Immature natural killer cell (primary cell): ENCODE measurements at regions not wholly inside any gene's neighbourhood (a gene's known extent, or its start where the extent isn't known, plus 50 kb on each side); places are given as distances from the start of the nearest gene placed in this dataset.

Experiments
- DNase-seq, 3 donors: peaks; one replicate each; pipeline ENCODE4 v3.0.0; 2022; ENCODE audit warnings: mixed read lengths in 1 of 3
- H3K27ac Mint-ChIP-seq, 6 donors: one replicate each; pipeline ENCODE4 v1.8.0; 2020; ENCODE audit warnings: mixed read lengths in 6 of 6, mild to moderate bottlenecking in 5 of 6, inconsistent platforms in 4 of 6, moderate library complexity in 3 of 6
- H3K27me3 Mint-ChIP-seq, 3 donors: one replicate each; pipeline ENCODE4 v1.8.0; 2020 to 2021; ENCODE audit warnings: low read depth in 3 of 3, mild to moderate bottlenecking in 3 of 3, mixed read lengths in 3 of 3, moderate library complexity in 3 of 3, inconsistent platforms in 1 of 3
- H3K36me3 Mint-ChIP-seq, 3 donors: one replicate each; pipeline ENCODE4 v1.8.0; 2020; ENCODE audit warnings: mixed read lengths in 3 of 3, inconsistent platforms in 2 of 3, mild to moderate bottlenecking in 2 of 3
- H3K4me1 Mint-ChIP-seq, 2 donors: one replicate each; pipeline ENCODE4 v1.8.0; 2020; ENCODE audit warnings: inconsistent platforms in 2 of 2, mild to moderate bottlenecking in 2 of 2, mixed read lengths in 2 of 2, moderate library complexity in 1 of 2
- H3K4me3 Mint-ChIP-seq, 5 donors: one replicate each; pipeline ENCODE4 v1.8.0; 2020; ENCODE audit warnings: mild to moderate bottlenecking in 5 of 5, mixed read lengths in 5 of 5, inconsistent platforms in 3 of 5, moderate library complexity in 3 of 5
- H3K9me3 Mint-ChIP-seq, 6 donors: one replicate each; pipeline ENCODE4 v1.8.0; 2020; ENCODE audit warnings: mild to moderate bottlenecking in 6 of 6, mixed read lengths in 6 of 6, inconsistent platforms in 4 of 6, moderate library complexity in 3 of 6

DNA sequence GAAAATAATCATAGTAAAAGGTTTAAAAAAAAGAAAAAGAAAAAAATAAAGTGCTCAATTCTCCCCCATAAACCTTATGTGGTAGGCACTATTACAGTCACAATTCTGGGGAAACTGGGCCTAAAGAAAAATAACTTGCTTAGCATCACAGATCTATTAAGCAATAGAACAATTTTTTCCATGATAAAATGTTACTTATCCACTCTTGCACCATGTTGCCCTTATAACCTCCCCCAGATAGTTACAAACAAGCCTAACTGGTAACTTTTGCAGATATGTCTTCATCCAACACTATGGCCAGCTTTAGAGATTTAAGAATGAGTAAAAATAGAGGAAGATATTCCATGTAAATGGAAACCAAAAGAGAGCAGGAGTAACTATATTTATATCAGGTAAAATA lies 164.8 kb downstream of the DUSP6 start:
- Mint-ChIP-seq H3K4me3 (no peak overlapping the region), H3K36me3 (peaks cover 11 to 24% (median 14%) of the 10 kb centered on the region in 3 donors)

DNA sequence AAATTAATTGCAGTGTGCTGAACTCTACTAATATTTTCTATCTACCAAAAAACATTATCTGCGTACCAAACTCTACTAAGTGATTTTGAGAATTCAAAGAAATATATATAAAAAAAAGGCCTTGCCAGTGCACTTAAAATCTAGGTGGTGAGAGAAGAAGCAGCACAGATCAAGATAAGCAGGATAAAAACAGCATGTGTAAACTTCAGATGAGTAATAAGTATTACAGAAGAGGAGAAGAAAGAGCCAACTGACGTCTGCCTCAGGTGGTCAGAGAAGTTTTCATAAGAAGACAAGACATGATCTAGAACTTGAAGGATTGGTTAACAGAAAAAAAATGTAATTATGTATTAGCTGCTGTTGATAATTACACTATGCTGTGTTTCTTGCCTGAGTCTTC lies 166.4 kb downstream of the DUSP6 start:
- Mint-ChIP-seq H3K27me3 (peaks cover 0 to 7% (median 1%) of the 10 kb centered on the region in 3 donors), H3K36me3 (peaks cover 11 to 20% (median 14%) of the 10 kb centered on the region in 3 donors), H3K4me3 (no peak overlapping the region), H3K27ac (no peak overlapping the region), H3K4me1 (peaks cover 9 to 11% of the 10 kb centered on the region in 2 donors), H3K9me3 (peaks cover 12 to 26% (median 24%) of the 10 kb centered on the region in 6 donors)
- DNase-seq: no peak

More for the DNA sequence above, 164.8 kb downstream of the DUSP6 start:
- peaks cover 12 to 26% (median 24%) of the 10 kb centered on the region in 6 donors for H3K9me3 Mint-ChIP-seq
- peaks cover 0 to 7% (median 3%) of the 10 kb centered on the region in 3 donors for H3K27me3 Mint-ChIP-seq
- H3K27ac Mint-ChIP-seq: no peak overlapping the region
- peaks cover 0 to 1% of the 10 kb centered on the region in 2 donors for H3K4me1 Mint-ChIP-seq
- no peak for DNase-seq

- peaks cover 0 to 7% (median 1%) of the 10 kb centered on the region in 3 donors for H3K27me3 Mint-ChIP-seq
- peaks cover 11 to 16% (median 14%) of the 10 kb centered on the region in 3 donors for H3K36me3 Mint-ChIP-seq
- peaks cover 12 to 21% (median 20%) of the 10 kb centered on the region in 6 donors for H3K9me3 Mint-ChIP-seq
- DNase-seq: no peak
- no peak overlapping the region for H3K27ac Mint-ChIP-seq
- peaks cover 10 to 13% of the 10 kb centered on the region in 2 donors for H3K4me1 Mint-ChIP-seq
- H3K4me3 Mint-ChIP-seq: no peak overlapping the region
These were observed 167.1 kb downstream of the DUSP6 start for GRCh38 chr12:89185181-89185580.

DNA sequence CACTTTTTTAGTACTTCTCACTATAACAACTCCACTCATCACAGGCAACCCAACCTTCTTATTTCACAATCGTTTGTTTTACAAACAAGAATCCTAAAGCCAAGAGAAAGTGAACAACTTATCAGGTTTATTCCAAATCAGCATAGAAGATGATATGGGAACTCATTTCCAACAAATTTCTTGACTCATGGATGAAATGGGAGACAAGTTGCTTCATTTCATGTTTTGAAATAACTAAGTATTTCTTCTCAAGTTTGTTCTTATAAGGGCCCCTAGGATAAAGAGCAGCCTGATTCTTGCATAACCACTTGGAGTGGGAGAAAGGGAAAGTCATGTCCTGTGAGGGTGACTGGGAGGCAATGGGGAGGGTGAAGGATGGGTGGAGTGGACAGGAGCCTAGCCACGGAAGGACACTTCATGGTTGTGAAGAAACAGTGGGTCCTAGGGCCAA lies 168.3 kb downstream of the DUSP6 start:
- Mint-ChIP-seq H3K36me3 (peaks cover 7 to 11% (median 11%) of the 10 kb centered on the region in 3 donors), H3K9me3 (peaks cover 7 to 14% (median 12%) of the 10 kb centered on the region in 6 donors), H3K4me1 (peaks cover 12 to 13% of the 10 kb centered on the region in 2 donors), H3K4me3 (no peak overlapping the region), H3K27ac (no peak overlapping the region), H3K27me3 (peaks cover 0 to 3% (median 1%) of the 10 kb centered on the region in 3 donors)
- DNase-seq: no peak

GRCh38 chr12:89181271-89181920 lies 170.9 kb downstream of the DUSP6 start:
- H3K9me3 Mint-ChIP-seq: no peaks in the 10 kb centered on the region
- H3K36me3 Mint-ChIP-seq: no peaks in the 10 kb centered on the region
- peaks cover 0 to 2% (median 1%) of the 10 kb centered on the region in 3 donors for H3K27me3 Mint-ChIP-seq
- no peak overlapping the region for H3K27ac Mint-ChIP-seq
- H3K4me3 Mint-ChIP-seq: no peak overlapping the region
- no peak for DNase-seq
- H3K4me1 Mint-ChIP-seq: peaks cover 12 to 13% of the 10 kb centered on the region in 2 donors

DNA sequence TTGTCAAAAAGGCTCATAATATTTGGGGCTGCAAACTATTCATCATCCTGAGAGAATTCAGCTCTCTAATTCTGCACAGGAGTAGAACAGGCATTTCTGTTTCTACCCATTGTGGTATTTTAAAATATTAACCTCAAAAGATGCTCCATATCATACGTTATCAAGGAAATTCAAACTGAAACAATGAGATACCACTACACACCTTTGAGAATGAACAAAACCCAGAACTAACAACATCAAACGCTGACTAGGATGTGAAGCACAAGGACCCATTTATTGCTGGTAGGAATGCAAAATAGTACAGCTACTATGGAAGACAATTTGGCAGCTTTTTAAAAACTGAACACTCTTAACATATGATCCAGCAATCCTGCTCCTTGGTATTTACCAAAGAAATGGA lies 171.8 kb downstream of the DUSP6 start:
- H3K9me3 Mint-ChIP-seq: no peaks in the 10 kb centered on the region
- peaks cover 0 to 2% (median 1%) of the 10 kb centered on the region in 3 donors for H3K27me3 Mint-ChIP-seq
- no peaks in the 10 kb centered on the region for H3K36me3 Mint-ChIP-seq
- no peak overlapping the region for H3K27ac Mint-ChIP-seq
- no peak overlapping the region for H3K4me3 Mint-ChIP-seq
- H3K4me1 Mint-ChIP-seq: peaks cover 12 to 13% of the 10 kb centered on the region in 2 donors
- DNase-seq: no peak

GRCh38 chr12:89179983-89180382 lies 172.3 kb downstream of the DUSP6 start:
- peaks cover 0 to 2% (median 1%) of the 10 kb centered on the region in 3 donors for H3K27me3 Mint-ChIP-seq
- DNase-seq: no peak
- no peak overlapping the region for H3K27ac Mint-ChIP-seq
- H3K36me3 Mint-ChIP-seq: no peaks in the 10 kb centered on the region
- H3K4me3 Mint-ChIP-seq: no peak overlapping the region
- peaks cover 12 to 13% of the 10 kb centered on the region in 2 donors for H3K4me1 Mint-ChIP-seq
- no peaks in the 10 kb centered on the region for H3K9me3 Mint-ChIP-seq

GRCh38 chr12:89179245-89179644 lies 173.1 kb downstream of the DUSP6 start:
- Mint-ChIP-seq H3K27ac (no peak overlapping the region), H3K4me1 (peaks cover 12 to 13% of the 10 kb centered on the region in 2 donors), H3K4me3 (no peak overlapping the region), H3K36me3 (no peaks in the 10 kb centered on the region), H3K27me3 (peaks cover 0 to 2% (median 1%) of the 10 kb centered on the region in 3 donors), H3K9me3 (no peaks in the 10 kb centered on the region)
- no peak for DNase-seq

- Mint-ChIP-seq H3K27ac (no peak overlapping the region), H3K36me3 (peaks cover 0 to 3% (median 0%) of the 10 kb centered on the region in 3 donors), H3K4me1 (peaks cover 12 to 13% of the 10 kb centered on the region in 2 donors), H3K9me3 (peaks cover 0 to 2% (median 0%) of the 10 kb centered on the region in 6 donors), H3K4me3 (no peak overlapping the region), H3K27me3 (no peaks in the 10 kb centered on the region)
- DNase-seq: no peak
These were observed 174.4 kb downstream of the DUSP6 start for GRCh38 chr12:89177802-89178395.

DNA sequence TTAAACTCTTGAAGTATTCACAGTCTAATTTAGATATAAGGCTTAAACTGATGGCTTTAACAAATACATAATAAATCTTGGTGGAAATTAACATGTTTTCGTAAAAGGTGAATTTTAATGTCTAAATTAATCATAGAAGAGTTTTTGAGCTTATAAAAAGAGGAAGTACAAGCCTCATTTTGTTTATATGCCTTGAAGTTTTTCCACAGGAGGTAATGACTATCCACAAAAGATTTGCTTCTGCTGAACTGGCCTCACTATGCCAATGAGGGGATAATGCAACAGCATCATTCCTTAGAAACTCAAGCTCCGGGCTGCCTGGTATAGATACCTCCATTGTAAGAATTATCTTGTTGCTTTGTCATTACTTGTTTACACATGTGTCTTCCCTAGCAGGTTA lies 175.6 kb downstream of the DUSP6 start:
- Mint-ChIP-seq H3K9me3 (peaks cover 0 to 2% (median 0%) of the 10 kb centered on the region in 6 donors), H3K36me3 (peaks cover 0 to 8% (median under 1%) of the 10 kb centered on the region in 3 donors), H3K27me3 (no peaks in the 10 kb centered on the region)

DNA sequence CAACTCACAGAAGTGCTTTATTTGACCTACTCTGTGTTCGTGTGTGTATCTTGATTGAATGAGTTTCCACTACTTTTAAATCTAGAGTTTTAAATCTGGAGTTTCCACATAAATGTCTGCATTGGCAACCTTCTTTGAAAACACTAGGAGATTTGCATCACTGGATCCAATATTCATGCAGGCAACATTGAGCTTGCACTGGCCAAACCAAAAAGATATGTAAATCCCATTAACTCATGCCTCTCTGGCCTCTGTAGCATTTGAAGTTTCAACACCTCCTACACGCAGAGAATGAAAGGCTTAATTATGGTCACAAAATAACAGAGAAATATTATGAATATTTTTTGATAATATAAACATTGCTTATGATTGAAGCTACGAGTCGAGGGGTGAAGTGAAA lies 178.6 kb downstream of the DUSP6 start:
- peaks cover 0 to 12% (median 7%) of the 10 kb centered on the region in 3 donors for H3K36me3 Mint-ChIP-seq
- no peak overlapping the region for H3K4me3 Mint-ChIP-seq
- H3K27ac Mint-ChIP-seq: no peak overlapping the region
- H3K27me3 Mint-ChIP-seq: no peaks in the 10 kb centered on the region
- DNase-seq: no peak
- no peaks in the 10 kb centered on the region for H3K4me1 Mint-ChIP-seq
- peaks cover 0 to 2% (median 0%) of the 10 kb centered on the region in 6 donors for H3K9me3 Mint-ChIP-seq

More for the DNA sequence above, 175.6 kb downstream of the DUSP6 start:
- no peak overlapping the region for H3K4me3 Mint-ChIP-seq
- DNase-seq: no peak
- H3K4me1 Mint-ChIP-seq: peaks cover 10% of the 10 kb centered on the region in 2 donors
- H3K27ac Mint-ChIP-seq: no peak overlapping the region

- Mint-ChIP-seq H3K27me3 (no peaks in the 10 kb centered on the region), H3K9me3 (peaks cover 0 to 2% (median 0%) of the 10 kb centered on the region in 6 donors), H3K4me1 (no peaks in the 10 kb centered on the region), H3K36me3 (peaks cover 0 to 12% (median 7%) of the 10 kb centered on the region in 3 donors), H3K27ac (no peak overlapping the region), H3K4me3 (no peak overlapping the region)
- no peak for DNase-seq
These were observed 179.2 kb downstream of the DUSP6 start for GRCh38 chr12:89173096-89173495.

DNA sequence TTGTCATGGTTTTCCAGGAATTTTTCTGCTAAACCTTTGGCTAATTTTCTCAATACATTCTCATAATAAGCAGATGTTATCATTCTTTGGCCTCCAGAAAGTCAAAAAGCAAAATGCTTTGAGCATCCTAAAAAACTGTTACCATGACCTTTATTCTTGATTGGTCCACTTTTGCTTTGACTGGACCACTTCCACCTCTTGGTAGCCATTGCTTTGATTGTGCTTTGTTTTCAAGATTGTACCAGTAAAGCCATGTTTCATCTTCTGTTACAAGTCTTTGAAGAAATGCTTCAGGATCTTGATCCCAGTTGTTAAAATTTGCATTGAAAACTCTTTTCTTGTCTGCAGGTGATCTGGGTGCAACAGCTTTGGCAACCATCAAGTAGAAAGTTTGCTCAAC lies 180.1 kb downstream of the DUSP6 start:
- Mint-ChIP-seq H3K36me3 (peaks cover 0 to 12% (median 7%) of the 10 kb centered on the region in 3 donors), H3K4me3 (no peak overlapping the region), H3K4me1 (no peaks in the 10 kb centered on the region), H3K9me3 (peaks cover 0 to 2% (median 0%) of the 10 kb centered on the region in 6 donors), H3K27ac (no peak overlapping the region), H3K27me3 (peaks cover 0 to 2% (median 0%) of the 10 kb centered on the region in 3 donors)
- no peak for DNase-seq

GRCh38 chr12:89169321-89169720 lies 183.0 kb downstream of the DUSP6 start:
- Mint-ChIP-seq H3K27me3 (peaks cover 0 to 2% (median 0%) of the 10 kb centered on the region in 3 donors), H3K36me3 (peaks cover 0 to 12% (median 7%) of the 10 kb centered on the region in 3 donors), H3K4me1 (peaks cover 0 to 4% of the 10 kb centered on the region in 2 donors), H3K9me3 (peaks cover 0 to 2% (median 0%) of the 10 kb centered on the region in 6 donors), H3K4me3 (no peak overlapping the region), H3K27ac (no peak overlapping the region)
- no peak for DNase-seq
